IPS-20b (cell line): ENCODE measurements at regions not wholly inside any gene's neighbourhood (a gene's known extent, or its start where the extent isn't known, plus 50 kb on each side); places are given as distances from the start of the nearest gene placed in this dataset.

Experiments used
- H3K27ac ChIP-seq: one replicate; pipeline ENCODE4 v1.5.1; 2013; ENCODE audit warnings: low read length
- H3K27me3 ChIP-seq: 2 replicates; pipeline ENCODE4 v1.6.1; 2013; ENCODE audit warnings: mild to moderate bottlenecking, low read length, inconsistent platforms; ENCODE audit not compliant: insufficient read depth
- H3K36me3 ChIP-seq: 2 replicates; pipeline ENCODE4 v1.6.1; 2013; ENCODE audit warnings: low read depth, mild to moderate bottlenecking, inconsistent platforms, low read length, moderate library complexity; ENCODE audit not compliant: insufficient read depth
- H3K4me1 ChIP-seq: 2 replicates; pipeline ENCODE4 v1.6.1; 2013; ENCODE audit warnings: mild to moderate bottlenecking, control low read depth, inconsistent platforms, low read length, moderate library complexity; ENCODE audit not compliant: insufficient read depth
- H3K4me3 ChIP-seq: 2 replicates; pipeline ENCODE4 v1.5.1; 2013; ENCODE audit warnings: mild to moderate bottlenecking, low read length, inconsistent platforms
- H3K9ac ChIP-seq: 2 replicates; pipeline ENCODE4 v1.6.1; 2013; ENCODE audit warnings: low read depth, mild to moderate bottlenecking, inconsistent platforms, low read length, moderate library complexity
- H3K9me3 ChIP-seq: 2 replicates; pipeline ENCODE4 v1.6.1; 2013; ENCODE audit warnings: mild to moderate bottlenecking, low read depth, low read length, inconsistent platforms; ENCODE audit not compliant: insufficient read depth

- Histone ChIP-seq H3K4me1 (no peaks in the 10 kb centered on the region), H3K36me3 (no peaks in the 10 kb centered on the region), H3K9me3 (no peaks in the 10 kb centered on the region), H3K27ac (no peak overlapping the region), H3K4me3 (no peak overlapping the region), H3K27me3 (no peaks in the 10 kb centered on the region), H3K9ac (no peak overlapping the region)
These were observed 112.8 kb downstream of the SAMD5 start for GRCh38 chr6:147621263-147621662.

- H3K27me3 ChIP-seq: no peaks in the 10 kb centered on the region
- H3K4me1 ChIP-seq: no peaks in the 10 kb centered on the region
- H3K9me3 ChIP-seq: no peaks in the 10 kb centered on the region
- H3K27ac ChIP-seq: no peak overlapping the region
- no peak overlapping the region for H3K9ac ChIP-seq
- H3K4me3 ChIP-seq: no peak overlapping the region
- H3K36me3 ChIP-seq: no peaks in the 10 kb centered on the region
These were observed 113.5 kb downstream of the SAMD5 start for GRCh38 chr6:147621961-147622360.

- H3K9me3 ChIP-seq: no peaks in the 10 kb centered on the region
- H3K4me3 ChIP-seq: no peak overlapping the region
- no peaks in the 10 kb centered on the region for H3K27me3 ChIP-seq
These were observed 116.5 kb downstream of the SAMD5 start for GRCh38 chr6:147624946-147625515.

GRCh38 chr6:147625946-147626345 is 117.5 kb downstream of the SAMD5 start:
- Histone ChIP-seq H3K36me3 (no peaks in the 10 kb centered on the region), H3K4me3 (no peak overlapping the region), H3K4me1 (no peaks in the 10 kb centered on the region), H3K27me3 (no peaks in the 10 kb centered on the region), H3K9me3 (no peaks in the 10 kb centered on the region), H3K27ac (no peak overlapping the region), H3K9ac (no peak overlapping the region)

More at GRCh38 chr6:147624946-147625515, 116.5 kb downstream of the SAMD5 start:
- Histone ChIP-seq H3K9ac (no peak overlapping the region), H3K27ac (no peak overlapping the region), H3K4me1 (no peaks in the 10 kb centered on the region), H3K36me3 (no peaks in the 10 kb centered on the region)

- H3K4me3 ChIP-seq: no peak overlapping the region
- no peak overlapping the region for H3K9ac ChIP-seq
- H3K27me3 ChIP-seq: no peaks in the 10 kb centered on the region
- no peaks in the 10 kb centered on the region for H3K9me3 ChIP-seq
- no peaks in the 10 kb centered on the region for H3K4me1 ChIP-seq
- H3K36me3 ChIP-seq: no peaks in the 10 kb centered on the region
- no peak overlapping the region for H3K27ac ChIP-seq
These were observed 118.9 kb downstream of the SAMD5 start for GRCh38 chr6:147627411-147627810.

GRCh38 chr6:147633191-147633590 is 124.7 kb downstream of the SAMD5 start:
- no peaks in the 10 kb centered on the region for H3K27me3 ChIP-seq
- no peak overlapping the region for H3K4me3 ChIP-seq
- no peak overlapping the region for H3K9ac ChIP-seq
- H3K27ac ChIP-seq: no peak overlapping the region
- no peaks in the 10 kb centered on the region for H3K4me1 ChIP-seq
- H3K36me3 ChIP-seq: no peaks in the 10 kb centered on the region
- H3K9me3 ChIP-seq: peaks cover 8% of the 10 kb centered on the region; the same call in 1 of the 2 replicates

- H3K4me1 ChIP-seq: no peaks in the 10 kb centered on the region
- H3K27me3 ChIP-seq: no peaks in the 10 kb centered on the region
- H3K9ac ChIP-seq: no peak overlapping the region
- H3K27ac ChIP-seq: no peak overlapping the region
- no peak overlapping the region for H3K4me3 ChIP-seq
- peaks cover 8% of the 10 kb centered on the region; the same call in 1 of the 2 replicates for H3K9me3 ChIP-seq
- H3K36me3 ChIP-seq: no peaks in the 10 kb centered on the region
These were observed 129.2 kb downstream of the SAMD5 start for GRCh38 chr6:147637620-147638195.

- H3K36me3 ChIP-seq: no peaks in the 10 kb centered on the region
- no peak overlapping the region for H3K9ac ChIP-seq
- H3K9me3 ChIP-seq: peaks cover 4% of the 10 kb centered on the region; the same call in 1 of the 2 replicates
- no peak overlapping the region for H3K27ac ChIP-seq
- H3K27me3 ChIP-seq: no peaks in the 10 kb centered on the region
- no peak overlapping the region for H3K4me3 ChIP-seq
- no peaks in the 10 kb centered on the region for H3K4me1 ChIP-seq
These were observed 130.8 kb downstream of the SAMD5 start for GRCh38 chr6:147639279-147639678.

GRCh38 chr6:147640606-147641005 is 132.1 kb downstream of the SAMD5 start:
- Histone ChIP-seq H3K36me3 (no peaks in the 10 kb centered on the region), H3K9me3 (no peaks in the 10 kb centered on the region), H3K4me1 (no peaks in the 10 kb centered on the region), H3K4me3 (no peak overlapping the region), H3K9ac (no peak overlapping the region), H3K27ac (no peak overlapping the region), H3K27me3 (no peaks in the 10 kb centered on the region)

- no peak overlapping the region for H3K27ac ChIP-seq
- H3K4me3 ChIP-seq: no peak overlapping the region
- H3K27me3 ChIP-seq: no peaks in the 10 kb centered on the region
- H3K36me3 ChIP-seq: no peaks in the 10 kb centered on the region
- no peak overlapping the region for H3K9ac ChIP-seq
- H3K4me1 ChIP-seq: no peaks in the 10 kb centered on the region
- no peaks in the 10 kb centered on the region for H3K9me3 ChIP-seq
These were observed 133.0 kb downstream of the SAMD5 start for GRCh38 chr6:147641511-147641910.

GRCh38 chr6:147642458-147642857 is 134.0 kb downstream of the SAMD5 start:
- Histone ChIP-seq H3K27ac (no peak overlapping the region), H3K9ac (no peak overlapping the region), H3K4me1 (no peaks in the 10 kb centered on the region), H3K9me3 (no peaks in the 10 kb centered on the region), H3K27me3 (no peaks in the 10 kb centered on the region), H3K4me3 (no peak overlapping the region), H3K36me3 (no peaks in the 10 kb centered on the region)

- Histone ChIP-seq H3K36me3 (no peaks in the 10 kb centered on the region), H3K4me3 (no peak overlapping the region), H3K27ac (no peak overlapping the region), H3K4me1 (no peaks in the 10 kb centered on the region), H3K9ac (no peak overlapping the region), H3K27me3 (no peaks in the 10 kb centered on the region), H3K9me3 (no peaks in the 10 kb centered on the region)
These were observed 135.1 kb downstream of the SAMD5 start for GRCh38 chr6:147643341-147644200.
